ENCODE measurements at regions not wholly inside any gene's neighbourhood (a gene's known extent, or its start where the extent isn't known, plus 50 kb on each side); places are given as distances from the start of the nearest gene placed in this dataset.

DNA sequence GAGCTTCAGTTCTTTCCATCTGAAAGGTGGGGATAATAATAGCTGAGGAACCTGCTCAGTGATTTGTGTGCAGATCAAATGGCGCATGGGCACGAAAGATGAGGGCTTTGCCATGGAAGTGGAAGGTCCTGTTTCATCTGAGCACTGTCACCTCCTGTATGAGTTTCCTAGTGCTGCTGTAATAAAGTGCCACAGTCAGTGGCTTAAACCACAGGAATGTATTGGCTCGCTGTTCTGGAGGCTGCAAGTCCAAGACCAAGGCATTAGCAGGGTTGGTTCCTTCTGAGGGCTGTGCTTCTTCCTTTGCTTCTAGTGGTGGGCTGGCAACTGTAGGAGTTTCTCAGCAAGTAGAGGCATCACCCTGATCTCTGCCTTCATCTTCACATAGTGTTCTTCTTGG is 51.1 kb upstream of the RBM15 start:
- POLR2A ChIA-PET = no interaction called here
- CTCF ChIA-PET = interaction anchor here (1.5 kb wide), 1 partner anchor 24 kb away, joined by 4 read pairs; no protein-coding TSS in a partner anchor
- H3K27me3 ChIP-seq (ENCODE audit: insufficient read depth, low read length, poor library complexity, severe bottlenecking) = no peaks in the 10 kb centered on the region
- Mint-ChIP-seq H3K4me3 (no peak overlapping the region), H3K36me3 (peaks cover 0 to 5% (median 0%) of the 10 kb centered on the region in 3 donors), H3K9me3 (no peaks in the 10 kb centered on the region), H3K4me1 (no peaks in the 10 kb centered on the region), H3K27ac (no peak overlapping the region), H3K27me3 (peaks cover 0 to 2% of the 10 kb centered on the region in 2 donors)
- DNase-seq = no peak
- no peak overlapping the region for H3K27ac ChIP-seq (ENCODE audit: low read depth, low read length)
- H3K9me3 ChIP-seq (ENCODE audit: low read length) = no peaks in the 10 kb centered on the region
- no peaks in the 10 kb centered on the region for H3K36me3 ChIP-seq (ENCODE audit: insufficient read depth, low read length)
- H3K4me3 ChIP-seq (ENCODE audit: low read length) = no peak overlapping the region
- H3K4me1 ChIP-seq (ENCODE audit: insufficient read depth, low read length) = no peaks in the 10 kb centered on the region

Measured in CD8-positive, alpha-beta memory T cell (primary cell).